SH-SY5Y (cell line): ENCODE measurements at regions not wholly inside any gene's neighbourhood (a gene's known extent, or its start where the extent isn't known, plus 50 kb on each side); places are given as distances from the start of the nearest gene placed in this dataset.

Source experiments
- GATA2 ChIP-seq: IDR thresholded peaks from 2 replicates; pipeline ENCODE4 v1.6.1; 2011; ENCODE audit warnings: mild to moderate bottlenecking, low read depth, low read length
- GATA3 ChIP-seq: IDR thresholded peaks from 2 replicates; pipeline ENCODE4 v1.6.1; 2011; ENCODE audit warnings: low read depth, mild to moderate bottlenecking, low read length, moderate library complexity

GRCh38 chr2:129133692-129134641 is 815.3 kb upstream of the HS6ST1 start:
- no peak for TF ChIP-seq GATA2
- TF ChIP-seq GATA3, result no peak
